Neutrophil (primary cell): ENCODE measurements at regions not wholly inside any gene's neighbourhood (a gene's known extent, or its start where the extent isn't known, plus 50 kb on each side); places are given as distances from the start of the nearest gene placed in this dataset.

Experiments
- H3K27ac ChIP-seq: fragments of 200-600 bp; sonication (generic); 2 replicates; pipeline ENCODE4 v1.5.1; 2016; ENCODE audit warnings: mild to moderate bottlenecking, moderate library complexity
- H3K27me3 ChIP-seq: fragments of 200-600 bp; sonication (generic); 2 replicates; pipeline ENCODE4 v1.6.0; 2016; ENCODE audit warnings: mild to moderate bottlenecking
- H3K36me3 ChIP-seq: fragments of 200-600 bp; sonication (generic); 2 replicates; pipeline ENCODE4 v1.5.1; 2017
- H3K4me1 ChIP-seq, 2 experiments: fragments of 200-600 bp in 1 of 2; sonication (generic) in 1 of 2; 1 replicate in 1 of 2; 2 replicates in 1 of 2; pipeline versions ENCODE4 v1.5.1 to v1.6.1; 2013 to 2016; ENCODE audit warnings: low read depth in 1 of 2, low read length in 1 of 2, mild to moderate bottlenecking in 1 of 2, moderate library complexity in 1 of 2; ENCODE audit not compliant: control insufficient read depth in 1 of 2, insufficient read depth in 1 of 2
- H3K4me3 ChIP-seq, 2 experiments: fragments of 200-600 bp in 1 of 2; sonication (generic) in 1 of 2; 1 replicate in 1 of 2; 2 replicates in 1 of 2; pipeline ENCODE4 v1.5.1; 2013 to 2016; ENCODE audit warnings: low read depth in 1 of 2, low read length in 1 of 2, mild to moderate bottlenecking in 1 of 2, moderate library complexity in 1 of 2
- H3K9me3 ChIP-seq: fragments of 200-600 bp; sonication (generic); 2 replicates; pipeline ENCODE4 v1.5.1; 2016
- CTCF ChIP-seq: fragments of 200-600 bp; sonication (generic); IDR thresholded peaks from 2 replicates; pipeline ENCODE4 v1.5.1; 2016; ENCODE audit warnings: antibody characterized with exemption

GRCh38 chr21:24716281-24716918 is 890.9 kb downstream of the MRPL39 start:
- no peak overlapping the region for H3K4me3 ChIP-seq
- no peak overlapping the region for H3K27ac ChIP-seq
- no peak for TF ChIP-seq CTCF
- H3K9me3 ChIP-seq, result no peaks in the 10 kb centered on the region
- H3K4me1 ChIP-seq, result no peaks in the 10 kb centered on the region
- no peaks in the 10 kb centered on the region for H3K27me3 ChIP-seq
- H3K36me3 ChIP-seq, result no peaks in the 10 kb centered on the region

GRCh38 chr21:24714646-24715200 is 892.6 kb downstream of the MRPL39 start:
- no peaks in the 10 kb centered on the region for H3K36me3 ChIP-seq
- no peaks in the 10 kb centered on the region for H3K9me3 ChIP-seq
- H3K27ac ChIP-seq, result no peak overlapping the region
- no peak overlapping the region for H3K4me3 ChIP-seq
- H3K27me3 ChIP-seq, result no peaks in the 10 kb centered on the region
- H3K4me1 ChIP-seq, result no peaks in the 10 kb centered on the region
- no peak for TF ChIP-seq CTCF

GRCh38 chr21:24705201-24705600 is 902.1 kb downstream of the MRPL39 start:
- H3K36me3 ChIP-seq, result no peaks in the 10 kb centered on the region
- no peaks in the 10 kb centered on the region for H3K9me3 ChIP-seq

GRCh38 chr21:24693779-24694178 is 913.5 kb downstream of the MRPL39 start:
- Histone ChIP-seq H3K36me3 (no peaks in the 10 kb centered on the region), H3K9me3 (no peaks in the 10 kb centered on the region), H3K4me1 (no peaks in the 10 kb centered on the region), H3K4me3 (no peak overlapping the region), H3K27me3 (no peaks in the 10 kb centered on the region), H3K27ac (no peak overlapping the region)
- TF ChIP-seq CTCF, result no peak

More at GRCh38 chr21:24705201-24705600, 902.1 kb downstream of the MRPL39 start:
- TF ChIP-seq CTCF, result no peak
- no peak overlapping the region for H3K27ac ChIP-seq
- H3K27me3 ChIP-seq, result no peaks in the 10 kb centered on the region
- H3K4me1 ChIP-seq, result no peaks in the 10 kb centered on the region
- H3K4me3 ChIP-seq, result no peak overlapping the region

- Histone ChIP-seq H3K4me3 (no peak overlapping the region), H3K27me3 (no peaks in the 10 kb centered on the region), H3K4me1 (no peaks in the 10 kb centered on the region), H3K9me3 (no peaks in the 10 kb centered on the region), H3K36me3 (no peaks in the 10 kb centered on the region), H3K27ac (no peak overlapping the region)
- no peak for TF ChIP-seq CTCF
These were observed 925.8 kb downstream of the MRPL39 start for GRCh38 chr21:24681456-24681855.
